ENCODE measurements at regions not wholly inside any gene's neighbourhood (a gene's known extent, or its start where the extent isn't known, plus 50 kb on each side); places are given as distances from the start of the nearest gene placed in this dataset.

GRCh38 chr6:156457601-156458000, 319.6 kb upstream of the ARID1B start:
- H3K4me1 ChIP-seq (ENCODE audit: control insufficient read depth in 2 of 2, insufficient read depth in 2 of 2, low read length in 2 of 2): peaks cover 5 to 7% of the 10 kb centered on the region in 2 donors
- H3K27ac ChIP-seq (ENCODE audit: low read depth in 1 of 2, low read length in 1 of 2): no peak overlapping the region
- no peaks in the 10 kb centered on the region for H3K36me3 ChIP-seq (ENCODE audit: control insufficient read depth in 2 of 2, insufficient read depth in 2 of 2, low read length in 1 of 2)
- no peaks in the 10 kb centered on the region for H3K9me3 ChIP-seq (ENCODE audit: control insufficient read depth in 2 of 2, insufficient read depth in 1 of 2, low read length in 1 of 2)
- no peak overlapping the region for H3K4me3 ChIP-seq (ENCODE audit: low read length in 2 of 2)
- DNase-seq (ENCODE audit: low read depth in 6 of 9, low spot score in 9 of 9): no peak
- no peaks in the 10 kb centered on the region for H3K27me3 ChIP-seq (ENCODE audit: control insufficient read depth in 2 of 2, insufficient read depth in 1 of 2, low read length in 1 of 2)

GRCh38 chr6:156455847-156456246, 321.3 kb upstream of the ARID1B start:
- Histone ChIP-seq H3K36me3 (ENCODE audit: control insufficient read depth in 2 of 2, insufficient read depth in 2 of 2, low read length in 1 of 2) (no peaks in the 10 kb centered on the region), H3K4me3 (ENCODE audit: low read length in 2 of 2) (no peak overlapping the region), H3K4me1 (ENCODE audit: control insufficient read depth in 2 of 2, insufficient read depth in 2 of 2, low read length in 2 of 2) (peaks cover 5 to 7% of the 10 kb centered on the region in 2 donors), H3K27ac (ENCODE audit: low read depth in 1 of 2, low read length in 1 of 2) (no peak overlapping the region), H3K27me3 (ENCODE audit: control insufficient read depth in 2 of 2, insufficient read depth in 1 of 2, low read length in 1 of 2) (no peaks in the 10 kb centered on the region), H3K9me3 (ENCODE audit: control insufficient read depth in 2 of 2, insufficient read depth in 1 of 2, low read length in 1 of 2) (no peaks in the 10 kb centered on the region)
- no peak for DNase-seq (ENCODE audit: low read depth in 6 of 9, low spot score in 9 of 9)
- 98% methylated on average over 3 of the region's 4 CpGs for WGBS

- H3K9me3 ChIP-seq (ENCODE audit: control insufficient read depth in 2 of 2, insufficient read depth in 1 of 2, low read length in 1 of 2): no peaks in the 10 kb centered on the region
- DNase-seq (ENCODE audit: low read depth in 6 of 9, low spot score in 9 of 9): no peak
- H3K4me3 ChIP-seq (ENCODE audit: low read length in 2 of 2): no peak overlapping the region
- H3K27me3 ChIP-seq (ENCODE audit: control insufficient read depth in 2 of 2, insufficient read depth in 1 of 2, low read length in 1 of 2): no peaks in the 10 kb centered on the region
- 99% methylated on average over 8 of the region's 8 CpGs for WGBS
- no peaks in the 10 kb centered on the region for H3K36me3 ChIP-seq (ENCODE audit: control insufficient read depth in 2 of 2, insufficient read depth in 2 of 2, low read length in 1 of 2)
- H3K4me1 ChIP-seq (ENCODE audit: control insufficient read depth in 2 of 2, insufficient read depth in 2 of 2, low read length in 2 of 2): peaks cover 0 to under 1% of the 10 kb centered on the region in 2 donors
- no peak overlapping the region for H3K27ac ChIP-seq (ENCODE audit: low read depth in 1 of 2, low read length in 1 of 2)
These were observed 322.3 kb upstream of the ARID1B start for GRCh38 chr6:156454867-156455266.

GRCh38 chr6:156451726-156452125, 325.5 kb upstream of the ARID1B start:
- Histone ChIP-seq H3K4me1 (ENCODE audit: control insufficient read depth in 2 of 2, insufficient read depth in 2 of 2, low read length in 2 of 2) (no peaks in the 10 kb centered on the region), H3K27me3 (ENCODE audit: control insufficient read depth in 2 of 2, insufficient read depth in 1 of 2, low read length in 1 of 2) (no peaks in the 10 kb centered on the region), H3K27ac (ENCODE audit: low read depth in 1 of 2, low read length in 1 of 2) (no peak overlapping the region), H3K36me3 (ENCODE audit: control insufficient read depth in 2 of 2, insufficient read depth in 2 of 2, low read length in 1 of 2) (no peaks in the 10 kb centered on the region), H3K9me3 (ENCODE audit: control insufficient read depth in 2 of 2, insufficient read depth in 1 of 2, low read length in 1 of 2) (no peaks in the 10 kb centered on the region), H3K4me3 (ENCODE audit: low read length in 2 of 2) (no peak overlapping the region)
- 97% methylated on average over 5 of the region's 5 CpGs for WGBS
- DNase-seq (ENCODE audit: low read depth in 6 of 9, low spot score in 9 of 9): no peak

- Histone ChIP-seq H3K4me3 (ENCODE audit: low read length in 2 of 2) (no peak overlapping the region), H3K27me3 (ENCODE audit: control insufficient read depth in 2 of 2, insufficient read depth in 1 of 2, low read length in 1 of 2) (no peaks in the 10 kb centered on the region), H3K4me1 (ENCODE audit: control insufficient read depth in 2 of 2, insufficient read depth in 2 of 2, low read length in 2 of 2) (no peaks in the 10 kb centered on the region), H3K36me3 (ENCODE audit: control insufficient read depth in 2 of 2, insufficient read depth in 2 of 2, low read length in 1 of 2) (no peaks in the 10 kb centered on the region), H3K9me3 (ENCODE audit: control insufficient read depth in 2 of 2, insufficient read depth in 1 of 2, low read length in 1 of 2) (no peaks in the 10 kb centered on the region), H3K27ac (ENCODE audit: low read depth in 1 of 2, low read length in 1 of 2) (no peak overlapping the region)
- DNase-seq (ENCODE audit: low read depth in 6 of 9, low spot score in 9 of 9): no peak
- WGBS: 97% methylated on average over 5 of the region's 5 CpGs
These were observed 326.1 kb upstream of the ARID1B start for GRCh38 chr6:156451088-156451487.

GRCh38 chr6:156450421-156450820, 326.8 kb upstream of the ARID1B start:
- Histone ChIP-seq H3K27me3 (ENCODE audit: control insufficient read depth in 2 of 2, insufficient read depth in 1 of 2, low read length in 1 of 2) (no peaks in the 10 kb centered on the region), H3K4me1 (ENCODE audit: control insufficient read depth in 2 of 2, insufficient read depth in 2 of 2, low read length in 2 of 2) (no peaks in the 10 kb centered on the region), H3K4me3 (ENCODE audit: low read length in 2 of 2) (no peak overlapping the region), H3K36me3 (ENCODE audit: control insufficient read depth in 2 of 2, insufficient read depth in 2 of 2, low read length in 1 of 2) (no peaks in the 10 kb centered on the region), H3K27ac (ENCODE audit: low read depth in 1 of 2, low read length in 1 of 2) (no peak overlapping the region), H3K9me3 (ENCODE audit: control insufficient read depth in 2 of 2, insufficient read depth in 1 of 2, low read length in 1 of 2) (no peaks in the 10 kb centered on the region)
- no peak for DNase-seq (ENCODE audit: low read depth in 6 of 9, low spot score in 9 of 9)

- Histone ChIP-seq H3K9me3 (ENCODE audit: control insufficient read depth in 2 of 2, insufficient read depth in 1 of 2, low read length in 1 of 2) (no peaks in the 10 kb centered on the region), H3K27me3 (ENCODE audit: control insufficient read depth in 2 of 2, insufficient read depth in 1 of 2, low read length in 1 of 2) (no peaks in the 10 kb centered on the region), H3K4me1 (ENCODE audit: control insufficient read depth in 2 of 2, insufficient read depth in 2 of 2, low read length in 2 of 2) (no peaks in the 10 kb centered on the region), H3K4me3 (ENCODE audit: low read length in 2 of 2) (no peak overlapping the region), H3K27ac (ENCODE audit: low read depth in 1 of 2, low read length in 1 of 2) (no peak overlapping the region), H3K36me3 (ENCODE audit: control insufficient read depth in 2 of 2, insufficient read depth in 2 of 2, low read length in 1 of 2) (no peaks in the 10 kb centered on the region)
- no peak for DNase-seq (ENCODE audit: low read depth in 6 of 9, low spot score in 9 of 9)
- 97% methylated on average over 3 of the region's 3 CpGs for WGBS
These were observed 327.6 kb upstream of the ARID1B start for GRCh38 chr6:156449569-156449968.

- Histone ChIP-seq H3K27ac (ENCODE audit: low read depth in 1 of 2, low read length in 1 of 2) (no peak overlapping the region), H3K4me3 (ENCODE audit: low read length in 2 of 2) (no peak overlapping the region), H3K9me3 (ENCODE audit: control insufficient read depth in 2 of 2, insufficient read depth in 1 of 2, low read length in 1 of 2) (no peaks in the 10 kb centered on the region), H3K36me3 (ENCODE audit: control insufficient read depth in 2 of 2, insufficient read depth in 2 of 2, low read length in 1 of 2) (no peaks in the 10 kb centered on the region), H3K4me1 (ENCODE audit: control insufficient read depth in 2 of 2, insufficient read depth in 2 of 2, low read length in 2 of 2) (no peaks in the 10 kb centered on the region), H3K27me3 (ENCODE audit: control insufficient read depth in 2 of 2, insufficient read depth in 1 of 2, low read length in 1 of 2) (no peaks in the 10 kb centered on the region)
- no peak for DNase-seq (ENCODE audit: low read depth in 6 of 9, low spot score in 9 of 9)
- WGBS: 97% methylated on average over 4 of the region's 4 CpGs
These were observed 328.1 kb upstream of the ARID1B start for GRCh38 chr6:156449128-156449527.

- Histone ChIP-seq H3K36me3 (ENCODE audit: control insufficient read depth in 2 of 2, insufficient read depth in 2 of 2, low read length in 1 of 2) (no peaks in the 10 kb centered on the region), H3K4me3 (ENCODE audit: low read length in 2 of 2) (no peak overlapping the region), H3K4me1 (ENCODE audit: control insufficient read depth in 2 of 2, insufficient read depth in 2 of 2, low read length in 2 of 2) (no peaks in the 10 kb centered on the region), H3K9me3 (ENCODE audit: control insufficient read depth in 2 of 2, insufficient read depth in 1 of 2, low read length in 1 of 2) (no peaks in the 10 kb centered on the region), H3K27me3 (ENCODE audit: control insufficient read depth in 2 of 2, insufficient read depth in 1 of 2, low read length in 1 of 2) (no peaks in the 10 kb centered on the region), H3K27ac (ENCODE audit: low read depth in 1 of 2, low read length in 1 of 2) (no peak overlapping the region)
- no peak for DNase-seq (ENCODE audit: low read depth in 6 of 9, low spot score in 9 of 9)
- WGBS: 93% methylated on average over 1 of the region's 1 CpG
These were observed 328.6 kb upstream of the ARID1B start for GRCh38 chr6:156448579-156448978.

GRCh38 chr6:156440688-156441087, 336.5 kb upstream of the ARID1B start:
- Histone ChIP-seq H3K36me3 (ENCODE audit: control insufficient read depth in 2 of 2, insufficient read depth in 2 of 2, low read length in 1 of 2) (no peaks in the 10 kb centered on the region), H3K27me3 (ENCODE audit: control insufficient read depth in 2 of 2, insufficient read depth in 1 of 2, low read length in 1 of 2) (no peaks in the 10 kb centered on the region), H3K27ac (ENCODE audit: low read depth in 1 of 2, low read length in 1 of 2) (no peak overlapping the region), H3K4me3 (ENCODE audit: low read length in 2 of 2) (no peak overlapping the region), H3K4me1 (ENCODE audit: control insufficient read depth in 2 of 2, insufficient read depth in 2 of 2, low read length in 2 of 2) (no peaks in the 10 kb centered on the region), H3K9me3 (ENCODE audit: control insufficient read depth in 2 of 2, insufficient read depth in 1 of 2, low read length in 1 of 2) (peaks cover 0 to 3% of the 10 kb centered on the region in 2 donors)
- WGBS: 98% methylated on average over 2 of the region's 2 CpGs
- DNase-seq (ENCODE audit: low read depth in 6 of 9, low spot score in 9 of 9): no peak
